GM12878 (cell line): ENCODE measurements at regions not wholly inside any gene's neighbourhood (a gene's known extent, or its start where the extent isn't known, plus 50 kb on each side); places are given as distances from the start of the nearest gene placed in this dataset.

Experiments
- ATAC-seq: fragments of 200-7000 bp; cut with Tn5 transposase; 3 replicates; pipeline ENCODE4 v1.9.1; 2020; ENCODE audit warnings: mild to moderate bottlenecking, moderate library complexity
- BruUV-seq: library from RNA; stranded (reverse); fragments of 400-500 nt; replicated peaks from 2 replicates; lab custom pipeline; 2021; lab: Mats Ljungman, UMichigan
- CTCF ChIA-PET: fragments of 300-600 bp; sonication (Branson Sonifier 250); formaldehyde crosslinking; extraction: SDS; loops from one replicate; lab custom pipeline; 2021; ENCODE audit warnings: inconsistent platforms; lab: Yijun Ruan, JAX
- POLR2A ChIA-PET: fragments of 350-600 bp; formaldehyde crosslinking; extraction: SDS; loops from one replicate; lab custom pipeline; 2021; ENCODE audit warnings: inconsistent platforms; lab: Charles Lee
- RAD21 ChIA-PET: fragments of 300-600 bp; sonication (Branson Sonifier 250); formaldehyde crosslinking; loops from one replicate; lab custom pipeline; 2023; ENCODE audit warnings: antibody characterized with exemption; ENCODE audit not compliant: unreplicated experiment; lab: Charles Lee
- SMC1A ChIA-PET: fragments of 300-600 bp; sonication (Branson Sonifier 250); formaldehyde crosslinking; loops from one replicate; lab custom pipeline; 2023; ENCODE audit not compliant: unreplicated experiment, uncharacterized antibody; lab: Charles Lee
- DNase-seq: peaks from one replicate; pipeline ENCODE4 v3.0.0-alpha.2; 2011; ENCODE audit warnings: low read depth, low spot score
- FAIRE-seq: peaks from 3 replicates; lab custom pipeline; 2011; peaks lifted over from hg19 to GRCh38; lab: Jason Lieb, UNC
- H2AFZ ChIP-seq: 2 replicates; pipeline ENCODE4 v1.6.0; 2011; ENCODE audit warnings: low read depth, low read length, control low read depth; ENCODE audit not compliant: control insufficient read depth
- H3K27ac ChIP-seq: 2 replicates; pipeline ENCODE4 v1.5.1; 2011; ENCODE audit warnings: control low read depth; ENCODE audit not compliant: control insufficient read depth, insufficient read depth
- H3K27me3 ChIP-seq, 2 experiments: replicated peaks in 1 of 2; 2 replicates each; pipeline versions ENCODE4 v1.6.0 to v1.6.1; 2011; ENCODE audit warnings: low read length in 1 of 2; ENCODE audit not compliant: control insufficient read depth in 2 of 2, insufficient read depth in 2 of 2
- H3K36me3 ChIP-seq, 2 experiments: 2 replicates each; pipeline ENCODE4 v1.5.1; 2011; ENCODE audit warnings: low read length in 1 of 2; ENCODE audit not compliant: control insufficient read depth in 2 of 2, insufficient read depth in 2 of 2
- H3K4me1 ChIP-seq: 2 replicates; pipeline ENCODE4 v1.6.1; 2011; ENCODE audit warnings: mild to moderate bottlenecking, low read length, moderate library complexity, mixed read lengths; ENCODE audit not compliant: control insufficient read depth, insufficient read depth
- H3K4me2 ChIP-seq: 2 replicates; pipeline ENCODE4 v1.6.0; 2011; ENCODE audit warnings: control low read depth; ENCODE audit not compliant: control insufficient read depth, insufficient read depth
- H3K4me3 ChIP-seq: fragments of 200-600 bp; sonication (generic); 2 replicates; pipeline ENCODE4 v1.5.1; 2016
- H3K79me2 ChIP-seq: 2 replicates; pipeline ENCODE4 v1.6.0; 2011; ENCODE audit warnings: low read length; ENCODE audit not compliant: control insufficient read depth, insufficient read depth
- H3K9ac ChIP-seq: 2 replicates; pipeline ENCODE4 v1.8.0; 2011; ENCODE audit warnings: low read length, control low read depth, mixed read lengths; ENCODE audit not compliant: control insufficient read depth, insufficient read depth
- H3K9me3 ChIP-seq: replicated peaks from 3 replicates; pipeline ENCODE4 v1.5.1; 2011; ENCODE audit warnings: mild to moderate bottlenecking, low read length; ENCODE audit not compliant: control insufficient read depth, insufficient read depth
- H4K20me1 ChIP-seq: 2 replicates; pipeline ENCODE4 v1.6.0; 2011; ENCODE audit not compliant: control insufficient read depth, insufficient read depth
- MEF2A ChIP-seq: IDR thresholded peaks from 2 replicates; pipeline ENCODE4 v1.6.1; 2011; ENCODE audit warnings: low read depth, mild to moderate bottlenecking, low read length, moderate library complexity; ENCODE audit not compliant: insufficient read depth
- TCF12 ChIP-seq: IDR thresholded peaks from 2 replicates; pipeline ENCODE4 v1.6.1; 2011; ENCODE audit warnings: low read depth, mild to moderate bottlenecking, low read length
- WGBS: methylation state at CpG from one replicate; pipeline ENCODE4 v1.1.6; 2016; ENCODE audit warnings: low lambda C conversion rate; ENCODE audit not compliant: insufficient replicate concordance, insufficient coverage; ENCODE audit errors: missing lambda C conversion rate; 5-methylcytosine and 5-hydroxymethylcytosine counted together
- in situ Hi-C: fragments of 300-500 bp; cut with MboI; formaldehyde crosslinking; loops from 9 replicates; pipeline ENCODE4 v1.14.3; 2018; ENCODE audit warnings: mixed read lengths
- intact Hi-C: fragments of 100-400 bp; cut with micrococcal nuclease; formaldehyde crosslinking; loops from one replicate; pipeline ENCODE4 v1.14.2; 2022; ENCODE audit not compliant: unreplicated experiment
- TF ChIP-seq, protein P1 (sequence below): fragments of 450-650 bp; IDR thresholded peaks from 2 replicates; pipeline ENCODE4 v1.6.1; 2018; ENCODE audit warnings: borderline replicate concordance, mild to moderate bottlenecking; ENCODE audit not compliant: partially characterized antibody

GRCh38 chr6:156601152-156602065 is 175.8 kb upstream of the ARID1B start:
- Histone ChIP-seq H3K27ac (no peak overlapping the region), H4K20me1 (no peaks in the 10 kb centered on the region), H3K4me3 (no peak overlapping the region), H3K9ac (no peak overlapping the region), H3K4me2 (no peak overlapping the region), H3K9me3 (no peaks in the 10 kb centered on the region; the same call in 1 of the 3 replicates), H3K27me3 (no peaks in the 10 kb centered on the region), H3K4me1 (no peaks in the 10 kb centered on the region), H3K79me2 (no peaks in the 10 kb centered on the region), H3K36me3 (no peaks in the 10 kb centered on the region), H2AFZ (no peak overlapping the region)
- ChIA-PET RAD21 (no interaction called here), CTCF (interaction anchor here (1.2 kb wide), 1 partner anchor 35 kb away, joined by 4 read pairs; no protein-coding TSS in a partner anchor), SMC1A (interaction anchor here (0.9 to 1.0 kb wide), 2 partner anchors 19 to 186 kb away, joined by 3 read pairs; no protein-coding TSS in a partner anchor), POLR2A (no interaction called here)
- no peak; the same call in 1 of the 3 replicates for ATAC-seq
- no peak for FAIRE-seq
- WGBS, result 61% methylated on average over 17 of the region's 17 CpGs
- intact Hi-C loops, result no loop called here
- in situ Hi-C loops, result no loop called here
- DNase-seq, result no peak
- BruUV-seq, result no TSS peak
- TF ChIP-seq, protein P1, sequence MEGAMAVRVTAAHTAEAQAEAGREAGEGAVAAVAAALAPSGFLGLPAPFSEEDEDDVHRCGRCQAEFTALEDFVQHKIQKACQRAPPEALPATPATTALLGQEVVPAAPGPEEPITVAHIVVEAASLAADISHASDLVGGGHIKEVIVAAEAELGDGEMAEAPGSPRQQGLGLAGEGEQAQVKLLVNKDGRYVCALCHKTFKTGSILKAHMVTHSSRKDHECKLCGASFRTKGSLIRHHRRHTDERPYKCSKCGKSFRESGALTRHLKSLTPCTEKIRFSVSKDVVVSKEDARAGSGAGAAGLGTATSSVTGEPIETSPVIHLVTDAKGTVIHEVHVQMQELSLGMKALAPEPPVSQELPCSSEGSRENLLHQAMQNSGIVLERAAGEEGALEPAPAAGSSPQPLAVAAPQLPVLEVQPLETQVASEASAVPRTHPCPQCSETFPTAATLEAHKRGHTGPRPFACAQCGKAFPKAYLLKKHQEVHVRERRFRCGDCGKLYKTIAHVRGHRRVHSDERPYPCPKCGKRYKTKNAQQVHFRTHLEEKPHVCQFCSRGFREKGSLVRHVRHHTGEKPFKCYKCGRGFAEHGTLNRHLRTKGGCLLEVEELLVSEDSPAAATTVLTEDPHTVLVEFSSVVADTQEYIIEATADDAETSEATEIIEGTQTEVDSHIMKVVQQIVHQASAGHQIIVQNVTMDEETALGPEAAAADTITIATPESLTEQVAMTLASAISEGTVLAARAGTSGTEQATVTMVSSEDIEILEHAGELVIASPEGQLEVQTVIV, result no peak
- no peak for TF ChIP-seq MEF2A
- no peak for TF ChIP-seq TCF12
